SK-MEL-5 (cell line): ENCODE measurements at regions not wholly inside any gene's neighbourhood (a gene's known extent, or its start where the extent isn't known, plus 50 kb on each side); places are given as distances from the start of the nearest gene placed in this dataset.
A peak's percentile ranks its signal among the peaks of the same experiment; 100 is the strongest.
"Not testable (repeated sequence)": the region's sequence is repeated elsewhere in the genome, so short reads cannot be mapped to it uniquely, and the experiment has no call there.

Source experiments
- DNase-seq: peaks from one replicate; pipeline ENCODE4 v3.0.0-alpha.2; 2016; ENCODE audit warnings: low read depth, low spot score
- in situ Hi-C: cut with HindIII; loops from 2 replicates; pipeline ENCODE4 v1.10.0; 2016; ENCODE audit warnings: low sequenced_read_pairs, high pct_unique_total_duplicates, low pct_unique_long_range_greater_than_20kb

GRCh38 chr11:71139516-71140205 lies 112.7 kb downstream of the SHANK2 start:
- peak; percentile 90 for DNase-seq
- in situ Hi-C loops = no loop called here

GRCh38 chr11:71138737-71139425 lies 113.5 kb downstream of the SHANK2 start:
- no peak for DNase-seq
- in situ Hi-C loops = no loop called here

GRCh38 chr11:71137376-71137775 lies 115.0 kb downstream of the SHANK2 start:
- in situ Hi-C loops = no loop called here
- DNase-seq = no peak

DNA sequence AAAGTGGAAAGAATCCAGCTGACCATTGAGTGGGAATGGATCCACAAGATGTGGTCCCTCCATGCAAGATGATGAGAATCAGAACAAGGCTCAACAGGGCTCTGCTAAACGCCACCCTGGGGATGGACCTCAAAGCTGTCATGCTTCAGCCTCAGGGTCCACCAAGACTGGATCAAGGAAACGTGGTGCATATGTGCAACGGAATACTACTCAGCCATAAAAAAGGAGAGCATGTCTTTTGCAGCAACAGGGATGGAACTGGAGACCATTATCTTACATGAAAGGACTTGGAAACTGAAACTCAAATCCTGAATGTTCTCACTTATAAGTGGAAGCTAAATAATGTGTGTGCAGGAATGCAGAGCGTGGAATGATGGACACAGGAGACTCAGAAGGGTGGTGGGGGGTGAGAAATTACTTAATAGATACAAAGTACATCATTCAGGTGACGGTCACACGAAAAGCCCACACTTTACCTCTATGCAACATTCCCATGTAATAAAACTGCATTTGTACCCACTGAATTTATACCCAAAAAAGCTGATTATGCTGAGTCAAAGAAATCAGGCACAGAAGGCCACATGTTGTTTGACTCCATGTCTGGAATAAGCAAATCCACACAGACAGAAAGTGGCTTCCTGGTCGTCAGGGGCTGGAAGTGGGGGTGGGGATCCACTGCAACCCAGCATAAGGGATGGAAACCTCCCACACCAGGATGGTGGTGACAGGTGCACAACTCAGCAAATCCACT lies 116.1 kb downstream of the SHANK2 start:
- no peak for DNase-seq
- in situ Hi-C loops = no loop called here

DNA sequence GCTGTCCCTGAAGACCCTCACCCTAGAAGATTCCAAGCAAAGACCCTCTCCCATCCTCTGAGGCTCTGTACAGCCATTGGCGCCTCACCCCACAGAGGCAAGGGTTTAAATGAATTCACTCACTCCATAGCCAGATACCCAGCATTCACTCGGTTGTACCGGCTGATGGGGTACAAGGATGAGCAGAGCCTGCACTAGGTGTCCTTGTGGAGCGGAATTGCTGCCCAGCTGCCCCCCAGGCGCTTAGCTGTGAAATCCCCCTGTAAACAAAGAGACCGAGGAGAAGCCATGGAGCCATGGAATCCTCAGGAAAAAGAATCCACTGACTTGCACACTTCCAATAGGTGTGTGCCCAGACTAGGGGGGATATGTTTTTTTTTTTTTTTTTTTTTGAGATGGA lies 117.3 kb downstream of the SHANK2 start:
- DNase-seq = no peak
- in situ Hi-C loops = no loop called here

DNA sequence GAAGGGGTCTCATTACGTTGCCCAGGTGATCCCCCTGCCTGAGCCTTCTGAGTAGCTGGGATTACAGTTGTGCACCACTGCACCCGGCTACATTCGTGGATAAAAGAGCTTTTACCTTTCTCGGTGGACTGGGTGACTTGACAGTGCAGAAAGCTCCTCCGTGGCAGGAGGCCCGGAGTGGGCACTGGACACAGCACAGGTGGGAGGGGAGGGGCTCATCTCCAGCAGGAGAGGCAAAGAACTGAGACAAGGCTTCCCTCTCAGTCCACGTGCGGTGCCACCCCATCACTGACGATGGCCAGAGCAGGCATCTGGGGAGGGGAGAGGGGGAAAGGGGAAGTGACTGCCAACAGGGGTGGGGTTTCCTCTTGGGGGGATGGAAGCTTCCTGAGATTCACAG lies 118.4 kb downstream of the SHANK2 start:
- no peak for DNase-seq
- in situ Hi-C loops = no loop called here

DNA sequence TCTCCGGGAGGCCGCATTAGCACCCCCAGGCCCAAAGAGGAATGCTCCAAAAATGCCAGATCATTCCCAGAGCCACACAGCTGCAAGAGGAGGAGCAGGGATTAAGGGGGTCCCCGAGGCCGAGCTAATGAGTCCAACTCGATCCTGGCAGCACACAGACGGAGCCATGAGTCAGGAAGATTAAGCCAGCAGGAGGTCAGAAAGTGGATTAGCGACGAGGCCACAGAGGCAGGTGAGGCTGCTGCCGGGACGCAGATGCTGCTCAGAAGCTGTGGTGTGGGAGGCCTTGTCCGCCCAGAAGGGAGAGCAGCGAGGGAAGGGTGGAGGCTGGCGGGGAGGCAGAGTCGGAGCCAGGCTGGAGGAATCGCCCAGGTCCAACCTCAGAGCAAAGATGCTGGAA lies 120.5 kb downstream of the SHANK2 start:
- DNase-seq = no peak
- in situ Hi-C loops = no loop called here

- in situ Hi-C loops = no loop called here
- DNase-seq = no peak
Observed at GRCh38 chr11:71130106-71130505, 122.3 kb downstream of the SHANK2 start.

- DNase-seq = no peak
- in situ Hi-C loops = no loop called here
Observed at GRCh38 chr11:71129624-71130023, 122.8 kb downstream of the SHANK2 start.

DNA sequence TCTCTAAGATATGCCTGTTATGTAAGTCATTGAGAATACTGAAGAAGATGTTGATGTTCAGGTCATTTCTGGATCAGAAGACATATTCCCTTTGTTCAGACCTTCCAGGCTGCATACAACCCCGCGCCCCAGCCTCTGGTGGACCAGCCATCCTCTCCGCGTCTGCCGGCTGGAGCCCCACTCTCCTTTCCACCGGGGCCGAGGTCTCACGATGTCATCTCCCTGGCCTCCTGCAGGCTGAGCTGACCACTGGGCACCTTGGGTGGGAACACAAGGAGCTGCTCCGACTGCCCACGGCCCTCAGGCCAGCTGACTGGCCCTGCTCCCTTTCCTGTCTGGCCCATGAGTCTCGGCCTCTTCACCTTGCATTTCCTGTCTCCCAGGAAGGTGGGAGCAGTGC lies 124.6 kb downstream of the SHANK2 start:
- in situ Hi-C loops = no loop called here
- DNase-seq = no peak

GRCh38 chr11:71126401-71126800 lies 126.0 kb downstream of the SHANK2 start:
- DNase-seq, in situ Hi-C loops: not testable (repeated sequence)

GRCh38 chr11:71125150-71125549 lies 127.2 kb downstream of the SHANK2 start:
- in situ Hi-C loops = no loop called here

DNA sequence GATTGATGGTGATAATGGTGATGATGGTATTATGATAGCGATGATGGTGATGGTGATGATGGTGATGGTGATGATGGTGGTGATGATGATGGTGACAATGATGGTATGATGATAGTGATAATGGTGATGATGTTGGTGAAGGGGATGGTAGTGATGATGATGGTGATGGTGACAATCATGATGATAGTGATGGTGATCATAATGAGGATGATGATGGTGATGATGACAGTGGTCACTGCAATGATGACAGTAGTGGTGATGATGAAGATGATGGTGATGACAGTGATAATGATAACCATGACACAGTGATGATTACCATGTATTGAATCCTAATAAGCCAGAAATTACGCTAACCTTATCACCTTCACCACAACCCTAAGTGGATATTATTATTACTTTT lies 128.2 kb downstream of the SHANK2 start:
- in situ Hi-C loops = no loop called here
- no peak for DNase-seq

More at GRCh38 chr11:71125150-71125549, 127.2 kb downstream of the SHANK2 start:
- no peak for DNase-seq

DNA sequence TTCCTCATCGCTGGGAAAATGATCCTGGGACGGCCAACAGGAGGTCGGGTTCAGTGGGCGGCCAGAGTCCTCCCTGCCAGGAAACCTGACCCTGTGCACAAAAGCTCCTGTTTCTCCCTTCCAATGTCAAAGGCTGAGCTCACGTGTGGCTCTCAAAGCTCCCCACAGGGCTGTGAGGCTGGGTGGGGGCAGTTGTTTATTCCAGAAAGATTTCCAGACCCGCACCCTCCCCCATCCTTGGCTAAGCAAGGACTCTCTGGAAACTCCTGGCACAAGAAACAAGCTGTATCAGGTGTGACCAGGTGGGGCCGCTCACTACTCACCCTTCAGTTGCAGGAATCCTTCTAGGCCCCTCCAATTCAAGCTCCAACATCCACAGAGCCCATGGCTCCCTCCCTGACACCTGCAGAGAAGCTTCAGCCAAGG lies 131.9 kb downstream of the SHANK2 start:
- in situ Hi-C loops = no loop called here
- DNase-seq = peak; percentile 68

DNA sequence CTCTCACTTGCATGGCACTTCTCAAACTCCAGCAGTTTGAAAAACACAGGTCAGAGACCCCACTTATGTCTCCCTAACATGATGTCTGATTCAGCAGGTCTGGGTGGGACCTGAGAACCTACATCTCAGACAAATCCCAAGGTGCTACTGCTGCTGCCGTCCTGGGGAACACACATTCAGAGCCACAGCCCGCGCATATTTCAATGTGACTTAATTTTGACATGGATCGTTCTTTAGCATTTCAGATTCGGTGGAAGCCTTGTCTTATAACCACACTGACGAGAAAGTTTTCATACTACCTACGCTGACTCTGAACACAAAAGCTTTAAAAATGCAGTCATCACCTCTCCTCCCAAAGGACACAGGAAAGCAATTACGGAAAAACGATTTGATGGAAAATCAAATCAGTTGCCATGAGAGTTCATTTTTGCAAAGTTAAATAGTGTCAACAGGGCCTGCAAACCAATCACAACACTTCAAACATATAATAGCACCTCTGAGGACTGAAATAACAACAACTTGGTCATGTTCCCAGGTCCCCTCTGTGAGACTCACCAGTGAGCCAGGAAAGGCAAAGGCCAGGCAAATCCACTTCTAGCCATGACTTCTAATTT lies 132.6 kb downstream of the SHANK2 start:
- in situ Hi-C loops = no loop called here
- no peak for DNase-seq

- no peak for DNase-seq
- in situ Hi-C loops = no loop called here
Observed at GRCh38 chr11:71118671-71119250, 133.6 kb downstream of the SHANK2 start.

GRCh38 chr11:71117311-71117710 lies 135.1 kb downstream of the SHANK2 start:
- in situ Hi-C loops = no loop called here
- no peak for DNase-seq

GRCh38 chr11:71116693-71117040 lies 135.7 kb downstream of the SHANK2 start:
- no peak for DNase-seq
- in situ Hi-C loops = no loop called here
